EL (cell line): ENCODE measurements at regions not wholly inside any gene's neighbourhood (a gene's known extent, or its start where the extent isn't known, plus 50 kb on each side); places are given as distances from the start of the nearest gene placed in this dataset.
A peak's percentile ranks its signal among the peaks of the same experiment; 100 is the strongest.
"Not testable (repeated sequence)": the region's sequence is repeated elsewhere in the genome, so short reads cannot be mapped to it uniquely, and the experiment has no call there.

ENCODE experiments used
- DNase-seq: peaks from one replicate; pipeline ENCODE4 v3.0.0-alpha.2; 2016

DNA sequence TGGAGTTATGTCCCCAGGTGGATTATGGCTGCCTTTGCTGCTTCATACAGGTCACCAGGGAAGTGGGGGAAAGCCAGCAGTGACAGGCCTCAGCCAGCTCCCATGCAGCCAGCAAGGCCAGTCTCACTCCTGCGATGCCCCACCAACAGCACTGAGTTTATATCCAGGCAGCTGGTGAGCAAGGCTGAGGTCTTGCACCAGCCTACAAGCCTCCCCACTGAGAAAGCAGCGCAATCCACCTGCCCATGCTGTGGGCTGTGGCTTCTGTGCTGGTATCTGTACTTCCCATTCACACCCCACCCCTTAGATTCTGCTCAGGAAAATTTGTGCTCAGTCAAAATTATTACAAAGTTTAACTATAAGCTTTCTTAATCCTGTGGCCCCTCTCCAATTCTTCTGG lies 153.5 kb downstream of the HHIP start:
- no peak for DNase-seq

DNA sequence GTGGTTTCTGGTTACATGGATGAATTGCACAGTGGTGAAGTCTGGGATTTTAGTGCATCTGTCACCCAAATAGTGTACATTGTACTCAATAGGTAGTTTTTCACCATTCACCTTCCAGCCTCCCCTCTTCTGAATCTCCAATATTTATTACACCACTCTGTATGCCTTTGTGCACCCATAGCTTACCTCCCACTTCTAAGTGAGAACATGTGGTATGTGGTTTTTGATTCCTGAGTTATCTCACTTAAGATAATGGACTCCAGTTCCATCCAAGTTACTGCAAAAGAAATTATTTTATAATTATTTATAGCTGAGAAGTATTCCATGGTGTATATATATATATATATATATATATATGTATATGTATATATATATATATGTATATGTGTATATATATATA lies 155.8 kb downstream of the HHIP start:
- no peak for DNase-seq

DNA sequence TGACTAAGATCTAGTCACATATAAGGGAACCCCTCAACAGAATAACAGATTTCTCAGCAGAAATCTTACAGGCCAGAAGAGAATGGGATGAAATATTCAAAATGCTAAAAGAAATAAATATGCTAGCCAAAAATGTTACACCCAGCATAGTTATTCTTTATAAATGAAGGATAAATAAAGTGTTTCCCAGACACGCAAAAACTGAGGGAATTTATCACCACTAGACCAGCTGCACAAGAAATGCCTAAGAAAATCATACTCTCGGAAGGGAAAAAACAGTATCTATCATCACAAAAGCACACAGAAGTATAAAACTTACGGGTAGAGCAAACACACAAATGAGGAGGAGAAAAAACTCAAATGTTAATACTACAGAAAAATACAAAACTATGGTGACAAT lies 162.1 kb downstream of the HHIP start:
- DNase-seq: no peak

DNA sequence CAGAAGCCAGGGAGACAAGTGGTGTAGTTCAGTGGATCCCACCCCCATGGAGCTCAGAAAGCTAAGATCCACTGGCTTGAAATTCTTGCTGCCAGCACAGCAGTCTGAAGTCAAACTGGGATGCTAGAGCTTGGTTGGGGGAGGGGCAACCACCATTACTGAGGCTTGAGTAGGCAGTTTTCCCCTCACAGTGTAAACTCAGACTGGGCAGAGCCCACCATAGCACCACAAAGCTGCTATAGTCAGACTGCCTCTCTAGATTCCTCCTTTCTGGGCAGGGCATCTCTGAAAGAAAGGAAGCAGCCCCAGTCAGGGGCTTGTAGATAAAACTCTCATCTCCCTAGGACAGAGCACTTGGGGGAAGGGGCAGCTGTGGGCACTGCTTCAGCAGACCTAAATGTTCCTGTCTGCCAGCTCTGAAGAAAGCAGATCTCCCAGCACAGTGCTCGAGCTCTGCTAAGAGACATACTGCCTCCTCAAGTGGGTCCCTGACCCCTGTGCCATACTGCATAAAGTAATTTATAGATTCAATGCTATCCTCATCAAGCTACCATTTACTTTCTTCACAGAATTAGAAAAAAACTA lies 163.2 kb downstream of the HHIP start:
- DNase-seq: no peak

DNA sequence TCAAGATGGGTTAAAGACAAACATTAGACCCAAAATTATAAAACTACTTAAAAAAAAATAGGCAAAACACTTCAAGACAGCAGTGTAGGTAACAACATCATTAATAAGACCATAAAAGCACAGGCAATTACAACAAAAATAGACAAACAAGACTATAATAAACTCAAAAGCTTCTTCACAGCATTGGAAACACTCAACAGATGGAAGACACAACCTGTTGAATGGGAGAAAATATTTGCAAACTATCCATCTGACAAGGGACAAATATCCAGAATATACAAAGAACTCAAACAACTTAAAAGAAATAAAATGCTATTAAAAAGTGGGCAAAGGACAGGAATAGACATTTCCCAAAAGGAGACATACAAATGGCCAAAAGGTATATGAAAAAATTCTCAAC lies 170.7 kb downstream of the HHIP start:
- DNase-seq: no peak

DNA sequence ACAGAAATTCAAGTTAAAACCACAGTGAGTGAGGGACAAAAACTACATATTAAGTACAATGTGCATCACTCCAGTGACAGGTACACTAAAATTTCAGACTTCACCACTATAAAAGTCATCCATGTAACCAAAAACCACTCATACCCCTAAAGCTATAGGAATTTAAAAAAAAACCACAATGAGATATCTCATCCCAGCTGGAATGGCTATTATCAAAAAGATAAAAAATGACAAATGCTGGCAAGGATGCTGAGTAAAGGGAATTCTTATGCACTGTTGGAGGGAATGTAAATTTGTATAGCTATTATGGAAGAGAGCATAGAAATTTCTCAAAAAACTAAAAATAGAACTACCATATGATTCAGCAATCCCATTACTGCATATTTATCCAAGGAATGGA lies 171.1 kb downstream of the HHIP start:
- DNase-seq: no peak

DNA sequence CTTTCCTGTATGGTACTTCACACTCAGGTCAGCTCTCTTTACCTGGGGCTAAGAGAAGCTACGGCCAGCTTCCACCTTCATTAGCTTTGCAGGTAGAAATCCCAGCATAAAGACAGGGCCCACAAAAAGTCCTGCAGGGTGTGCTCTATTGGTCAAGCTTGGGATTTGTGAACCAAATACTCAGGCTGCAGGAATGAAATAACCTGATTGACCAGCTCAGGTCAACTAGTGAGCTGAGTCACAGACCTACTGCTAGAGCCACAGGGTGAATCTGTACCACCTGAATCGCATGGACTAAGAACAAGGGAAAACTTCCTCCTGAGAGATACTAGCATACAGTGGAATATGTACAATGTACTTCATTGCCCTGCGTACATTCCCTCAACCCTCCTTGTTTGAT lies 172.2 kb downstream of the HHIP start:
- DNase-seq: no peak

DNA sequence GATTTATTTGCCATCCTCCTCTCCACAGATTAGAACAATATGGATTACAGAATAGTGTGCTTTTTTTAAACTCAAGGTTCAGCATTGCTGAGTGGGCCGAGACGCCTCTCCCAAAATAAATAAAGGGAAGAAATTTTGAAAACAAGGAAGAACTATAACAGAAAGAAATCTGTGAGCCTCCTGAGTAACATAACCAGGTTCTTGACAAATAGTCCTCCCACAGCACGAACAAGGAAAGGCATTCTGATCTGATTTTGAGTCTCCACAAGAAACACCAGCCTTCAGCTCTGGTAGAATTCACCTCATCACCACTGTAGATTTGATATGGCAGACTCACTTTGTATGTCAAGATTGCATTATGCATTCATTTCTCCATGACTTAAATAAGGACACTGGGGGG lies 173.6 kb downstream of the HHIP start:
- no peak for DNase-seq

DNA sequence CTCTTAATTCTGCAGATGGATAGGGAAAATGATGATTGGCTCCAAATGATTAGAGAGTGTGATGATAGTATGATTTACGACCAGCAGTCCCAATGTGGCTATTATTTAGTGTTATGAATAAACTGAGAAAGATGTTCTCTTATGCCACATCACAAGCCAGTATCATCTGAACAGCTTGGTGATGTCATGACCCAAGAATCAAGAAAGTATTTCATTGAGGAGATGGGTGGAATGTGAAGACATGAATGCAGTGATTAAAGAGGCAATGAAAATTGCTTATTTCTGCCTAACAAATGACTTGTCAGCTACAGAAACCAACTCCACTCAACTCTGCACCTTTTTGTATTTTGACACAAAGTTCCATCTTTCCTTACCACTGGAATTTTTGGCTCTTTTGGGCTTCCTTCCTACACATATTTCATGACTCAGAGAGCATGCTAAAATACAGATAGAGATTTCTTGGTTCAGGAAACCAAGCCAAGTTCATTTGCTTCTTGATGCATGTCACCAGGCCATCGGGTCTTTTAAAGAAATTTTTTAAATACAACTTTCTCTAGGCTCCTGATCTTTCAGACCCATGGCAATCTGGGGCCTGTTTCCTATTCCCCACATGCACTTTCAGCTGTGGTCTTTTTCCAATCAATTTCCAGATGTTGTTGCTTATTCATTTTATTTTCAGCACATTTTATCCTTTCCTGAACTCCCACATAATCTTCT lies 174.2 kb downstream of the HHIP start:
- peak; percentile 72 for DNase-seq

DNA sequence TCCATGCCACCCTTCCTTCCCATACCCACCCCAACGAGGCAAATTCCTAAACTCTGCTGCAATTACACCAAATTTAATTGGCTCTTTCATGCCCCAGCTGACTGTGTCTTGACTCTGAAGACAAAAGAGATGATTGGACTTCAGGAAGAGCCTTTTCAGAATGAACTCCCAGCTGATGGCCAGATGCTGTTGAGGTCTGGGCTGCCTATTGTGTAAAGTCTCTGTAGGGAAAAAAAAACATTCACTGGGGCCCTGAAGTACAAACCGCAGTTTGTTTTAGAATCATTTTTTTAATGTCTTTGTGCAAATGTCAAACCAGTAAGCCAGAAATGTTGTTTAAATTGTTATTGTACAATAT lies 174.8 kb downstream of the HHIP start:
- DNase-seq: peak; percentile 50

DNA sequence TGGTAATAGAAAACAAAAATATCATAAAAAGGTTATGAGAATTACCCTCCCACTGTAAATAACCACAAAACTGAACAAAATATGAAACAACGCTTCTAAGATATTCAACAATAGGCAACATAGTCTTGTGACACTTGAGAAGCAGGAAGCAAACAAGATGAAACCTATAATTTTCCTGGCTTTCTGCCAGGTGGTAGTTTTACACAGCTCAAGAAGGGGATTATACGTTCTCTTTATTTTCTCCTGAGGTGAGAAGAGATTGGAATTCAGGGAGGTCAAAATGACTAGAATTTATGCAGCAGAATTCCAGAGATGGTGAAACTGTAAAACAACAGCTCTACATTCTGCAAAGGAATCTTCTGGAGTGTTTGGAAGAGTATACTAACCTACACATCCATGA lies 186.0 kb downstream of the HHIP start:
- DNase-seq: no peak

DNA sequence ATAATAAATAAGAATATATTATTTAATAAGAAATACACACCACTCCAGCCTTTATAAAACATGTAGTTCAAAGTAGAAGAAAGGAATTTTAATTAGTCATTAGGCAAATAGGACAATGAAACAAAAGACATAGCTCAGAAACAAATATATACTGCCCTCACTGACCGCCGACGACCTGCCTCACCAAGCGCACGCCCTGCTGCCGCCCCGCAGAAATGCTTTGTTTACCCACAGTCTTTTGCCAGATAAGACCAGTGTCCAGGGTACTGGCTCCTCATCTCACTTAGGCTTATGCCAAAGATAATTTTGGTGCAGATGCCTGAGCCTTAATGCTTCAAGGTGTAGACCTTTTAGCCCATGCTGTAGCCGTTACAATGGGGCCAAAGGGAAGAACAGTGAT lies 199.5 kb downstream of the HHIP start:
- no peak for DNase-seq

DNA sequence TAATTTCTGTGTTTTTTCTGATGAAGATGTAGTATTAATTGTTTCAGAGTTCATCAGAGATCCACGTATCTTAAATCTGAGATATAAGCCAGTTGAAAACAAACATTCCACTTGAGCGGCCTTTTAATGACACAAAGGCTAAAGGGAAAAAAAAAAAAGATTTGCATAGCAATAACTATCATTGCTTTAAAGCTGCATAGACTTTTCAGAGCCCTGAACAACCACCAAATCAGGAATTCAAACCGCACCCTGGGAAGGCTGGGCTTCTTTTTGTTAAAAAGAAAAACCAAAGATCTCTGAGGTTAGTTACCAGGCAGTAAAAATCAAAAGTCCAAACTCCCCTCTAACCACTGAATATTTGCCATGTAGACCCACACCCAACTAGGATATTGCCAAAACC lies 206.0 kb downstream of the HHIP start:
- DNase-seq: no peak

DNA sequence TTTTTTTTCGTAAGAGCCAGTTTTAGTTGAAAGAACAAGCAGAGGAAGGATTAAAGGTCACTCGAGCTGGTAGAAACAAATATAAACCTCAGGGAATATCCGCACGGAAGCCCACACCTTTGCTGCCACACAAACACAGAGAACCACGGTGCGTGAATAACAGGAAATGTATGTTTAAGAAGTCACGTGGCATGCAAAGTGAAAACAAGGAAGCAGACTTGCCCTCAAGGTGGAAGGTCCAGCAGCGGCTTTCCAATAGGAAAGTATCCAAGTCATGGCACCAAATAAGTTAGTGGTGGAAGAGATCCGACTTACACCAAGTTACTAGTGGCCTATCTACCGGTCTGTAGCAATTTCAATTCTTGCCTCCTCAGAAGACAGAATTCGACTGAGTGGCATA lies 215.5 kb downstream of the HHIP start:
- DNase-seq: no peak

DNA sequence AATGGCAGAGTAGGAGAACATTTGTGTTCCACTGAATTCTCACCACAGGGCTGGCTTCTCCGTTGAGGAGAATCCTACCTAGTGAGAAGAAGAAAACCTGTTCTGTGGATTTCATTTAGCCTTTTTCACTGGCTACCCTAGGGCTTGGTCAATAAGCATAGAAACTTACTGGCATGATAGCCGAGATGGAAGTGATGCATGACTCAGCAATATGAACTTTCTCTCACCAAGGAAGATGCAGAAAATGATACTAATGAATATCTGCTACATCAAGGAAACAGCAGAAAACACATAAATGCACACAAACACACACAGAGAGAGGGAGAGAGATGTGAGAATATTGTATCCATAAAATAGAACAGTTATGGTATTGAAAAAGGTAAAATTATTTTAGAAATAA lies 216.3 kb downstream of the HHIP start:
- no peak for DNase-seq

DNA sequence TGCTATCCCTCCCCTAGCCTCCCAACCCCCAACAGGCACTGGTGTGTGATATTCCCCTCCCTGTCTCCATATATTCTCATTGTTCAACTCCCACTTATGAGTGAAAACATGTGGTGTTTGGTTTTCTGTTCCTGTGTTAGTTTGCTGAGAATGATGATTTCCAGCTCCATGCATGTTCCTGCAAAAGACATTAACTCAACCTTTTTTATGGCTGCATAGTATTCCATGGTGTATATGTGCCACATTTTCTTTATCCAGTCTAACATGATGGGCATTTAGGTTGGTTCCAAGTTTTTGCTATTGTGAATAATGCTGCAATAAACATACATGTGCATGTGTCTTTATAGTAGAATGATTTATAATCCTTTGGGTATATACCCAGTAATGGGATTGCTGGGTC lies 218.9 kb downstream of the HHIP start:
- not testable (repeated sequence) for DNase-seq

DNA sequence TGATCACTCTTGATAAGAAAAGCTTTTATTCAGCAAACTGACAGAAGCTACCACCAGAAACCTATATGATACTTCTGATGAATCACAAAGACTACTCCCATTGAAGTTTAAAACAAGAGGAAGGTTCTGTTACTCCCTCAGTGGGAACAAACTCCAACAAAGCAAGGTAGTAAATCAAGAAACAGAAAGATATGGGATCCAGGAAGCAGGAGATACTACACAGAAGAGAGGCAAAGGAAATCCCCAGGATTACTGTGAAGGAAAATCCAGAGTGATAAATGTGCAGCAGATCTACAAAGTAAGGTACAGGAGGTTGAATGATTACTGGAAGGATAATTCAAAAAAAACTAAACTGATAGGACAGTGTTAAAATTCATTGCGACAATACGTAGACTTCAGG lies 222.4 kb downstream of the HHIP start:
- DNase-seq: no peak

DNA sequence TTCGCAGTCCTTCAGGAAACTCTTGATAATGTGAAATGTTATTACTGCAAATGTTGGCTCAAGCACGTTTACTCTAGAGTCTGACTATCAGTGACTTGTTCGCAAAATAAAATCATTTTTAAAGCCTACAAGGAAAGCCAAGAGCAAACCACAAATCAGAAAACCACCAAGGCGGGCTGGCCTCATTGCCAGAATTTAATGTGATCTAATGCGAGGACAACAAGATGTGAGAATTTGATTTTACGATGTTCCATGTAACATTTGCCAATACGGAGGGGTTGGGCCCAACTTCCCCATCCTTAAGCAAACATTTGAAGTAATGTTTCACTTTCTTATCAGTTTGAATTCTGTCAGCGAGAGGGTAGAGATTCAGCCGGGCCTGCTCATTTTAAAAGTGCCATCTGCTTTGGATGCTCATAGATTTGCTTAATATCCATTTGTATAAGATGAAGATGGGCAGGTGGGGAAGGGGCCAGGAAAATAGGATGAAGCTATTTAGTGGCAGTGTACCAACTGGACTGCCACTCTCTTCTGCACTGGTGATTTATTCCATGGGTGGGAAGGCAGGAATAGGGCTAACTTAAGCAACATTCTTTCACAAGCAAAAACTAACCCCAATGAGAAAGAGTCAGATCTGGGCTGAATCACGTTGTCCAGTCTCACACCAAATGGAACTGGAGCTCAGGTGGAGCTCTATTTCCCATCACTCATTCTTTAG lies 225.3 kb downstream of the ANAPC10 start:
- no peak for DNase-seq

DNA sequence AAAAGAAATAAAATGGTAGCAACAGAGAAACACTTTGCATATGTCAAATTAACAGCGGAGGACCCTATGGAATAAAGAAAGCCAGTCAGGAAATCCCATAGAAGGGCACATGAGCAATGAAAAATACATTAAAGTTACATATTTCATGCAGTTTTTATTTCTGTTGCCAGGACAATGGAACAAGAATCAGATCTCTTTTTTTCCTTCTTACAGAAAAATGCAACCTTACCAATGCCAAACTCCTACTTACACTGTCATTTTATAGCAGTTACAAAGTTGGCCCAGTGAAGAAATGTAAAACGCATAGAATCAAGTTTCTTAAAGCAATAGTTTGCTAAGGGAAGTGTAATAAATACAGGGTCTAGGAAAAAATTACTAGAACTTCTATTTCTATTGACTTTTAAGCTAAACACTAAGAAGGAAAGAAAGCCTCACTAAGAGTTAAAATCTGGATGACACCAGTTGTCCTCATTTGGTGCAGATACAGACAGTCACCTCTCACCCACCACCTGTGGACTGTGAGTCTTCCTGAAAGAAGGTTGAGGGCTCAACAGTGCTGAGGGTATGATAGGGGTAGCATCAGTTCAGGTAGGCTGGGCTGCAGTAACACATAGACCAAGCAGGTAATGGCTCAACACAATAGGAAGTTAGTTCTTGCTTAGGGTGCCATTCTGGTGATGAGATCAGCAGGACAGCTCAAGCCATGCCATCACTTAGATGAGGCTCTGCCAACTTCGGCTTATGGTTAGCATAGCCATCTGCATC lies 224.6 kb downstream of the ANAPC10 start:
- no peak for DNase-seq

DNA sequence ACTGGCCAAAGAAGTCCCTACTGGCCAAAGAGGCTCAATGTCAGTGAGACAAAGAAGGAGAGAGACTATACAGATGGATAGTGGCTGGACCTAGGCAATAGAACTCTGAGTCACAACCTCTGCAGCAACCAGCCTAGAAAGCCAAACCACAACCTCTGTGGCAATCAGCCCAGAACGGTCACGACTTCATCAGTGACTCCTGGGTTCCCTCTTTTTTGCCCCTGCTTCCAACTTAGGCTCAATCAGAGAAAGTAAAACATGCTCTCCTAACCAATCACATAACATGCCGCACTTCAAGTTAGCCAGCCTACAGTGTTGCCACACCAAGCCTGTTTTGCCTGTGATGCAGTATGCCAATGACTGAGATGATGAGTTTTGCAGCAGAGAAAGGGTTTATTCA lies 203.4 kb downstream of the ANAPC10 start:
- DNase-seq: peak; percentile 67

DNA sequence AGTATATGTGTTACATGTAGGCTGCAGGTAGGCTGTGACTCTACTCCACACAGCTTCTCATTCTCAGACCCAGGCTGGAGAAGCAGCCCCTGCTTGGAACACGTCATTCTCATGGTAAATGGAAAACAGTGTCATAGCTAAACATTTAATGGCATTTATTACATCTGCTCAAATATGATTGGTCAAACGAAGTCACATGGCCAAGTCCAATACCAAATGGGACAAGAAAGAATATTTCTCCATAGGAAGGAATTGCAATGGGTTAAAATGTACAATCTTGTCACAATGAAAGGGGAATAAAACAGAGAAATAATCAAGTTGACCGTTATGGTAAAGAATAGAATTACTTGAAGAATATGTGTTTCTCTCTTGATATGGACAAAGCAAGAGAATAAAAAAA lies 198.6 kb downstream of the ANAPC10 start:
- no peak for DNase-seq

DNA sequence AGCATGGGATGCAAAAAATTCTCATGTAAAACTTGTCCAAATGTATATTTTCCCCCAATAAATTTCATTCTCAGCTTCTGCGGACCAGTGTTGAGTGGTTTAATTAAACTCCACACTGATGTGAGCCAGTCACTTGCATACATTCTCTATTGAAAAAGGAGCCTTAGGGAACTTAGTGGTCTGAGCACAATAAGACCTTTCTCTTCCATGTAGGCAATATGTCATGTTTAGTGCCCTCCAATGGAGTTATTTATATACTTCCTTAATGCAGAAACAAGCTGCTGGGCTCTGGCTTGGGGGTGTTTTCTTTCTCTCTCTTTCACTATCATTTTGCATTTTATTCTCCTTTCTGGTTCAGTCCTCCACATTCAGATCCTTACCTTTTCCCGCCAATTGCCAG lies 196.9 kb downstream of the ANAPC10 start:
- DNase-seq: no peak

DNA sequence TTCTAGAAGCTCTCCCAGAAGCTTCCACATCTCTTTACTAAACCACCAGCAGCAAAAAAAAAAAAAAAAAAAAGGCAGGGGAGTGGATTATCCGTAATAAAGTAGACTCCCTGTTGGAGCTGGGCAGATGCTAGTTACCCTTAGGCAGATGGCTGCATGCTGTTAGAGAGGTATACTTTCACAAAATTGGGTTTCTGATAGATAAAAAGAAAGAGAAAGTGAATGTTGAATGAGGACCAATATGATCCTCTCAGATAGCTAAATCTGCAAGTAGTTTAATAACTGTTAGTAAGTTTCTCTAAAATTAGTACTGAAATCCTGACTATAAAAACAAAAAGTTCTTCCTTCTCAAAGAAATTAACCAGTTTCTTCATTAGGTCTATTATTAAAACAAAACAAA lies 195.4 kb downstream of the ANAPC10 start:
- DNase-seq: no peak
